H1 (cell line): ENCODE measurements at regions not wholly inside any gene's neighbourhood (a gene's known extent, or its start where the extent isn't known, plus 50 kb on each side); places are given as distances from the start of the nearest gene placed in this dataset.

ENCODE experiments used
- CTCF ChIA-PET: fragments of 300-600 bp; sonication (Branson Sonifier 250); formaldehyde crosslinking; loops from one replicate; lab custom pipeline; 2021; ENCODE audit not compliant: partially characterized antibody; lab: Charles Lee
- POLR2A ChIA-PET: fragments of 300-600 bp; sonication (Branson Sonifier 250); formaldehyde crosslinking; loops from one replicate; lab custom pipeline; 2021; ENCODE audit warnings: inconsistent platforms; ENCODE audit not compliant: partially characterized antibody; lab: Charles Lee
- DNase-seq, 2 experiments: peaks; one replicate each; pipeline versions ENCODE4 v3.0.0 to v3.0.0-alpha.2; 2010 to 2022; ENCODE audit warnings: low spot score in 2 of 2, low read depth in 1 of 2, mixed read lengths in 1 of 2
- FAIRE-seq: peaks from 2 replicates; lab custom pipeline; 2011; peaks lifted over from hg19 to GRCh38; lab: Jason Lieb, UNC
- H2AFZ ChIP-seq: 2 replicates; pipeline ENCODE4 v1.8.1; 2012; ENCODE audit warnings: low read length, inconsistent platforms
- H2AK5ac ChIP-seq: 2 replicates; pipeline ENCODE4 v1.6.1; 2013; ENCODE audit warnings: low read depth, low read length
- H2BK120ac ChIP-seq: replicated peaks from 2 replicates; pipeline ENCODE3; 2013; ENCODE audit warnings: low read depth, low read length, inconsistent platforms
- H2BK12ac ChIP-seq: 2 replicates; pipeline ENCODE4 v1.6.1; 2013; ENCODE audit warnings: low read depth, low read length
- H2BK15ac ChIP-seq: 2 replicates; pipeline ENCODE4 v1.6.1; 2013; ENCODE audit warnings: low read length
- H2BK20ac ChIP-seq: 2 replicates; pipeline ENCODE4 v1.6.1; 2013; ENCODE audit warnings: low read length
- H2BK5ac ChIP-seq: 2 replicates; pipeline ENCODE4 v1.6.1; 2013; ENCODE audit warnings: low read depth, low read length
- H3K14ac ChIP-seq: 2 replicates; pipeline ENCODE4 v1.6.1; 2013; ENCODE audit warnings: inconsistent platforms; ENCODE audit not compliant: insufficient read length
- H3K18ac ChIP-seq: 2 replicates; pipeline ENCODE4 v1.6.1; 2013; ENCODE audit warnings: low read length; ENCODE audit errors: extremely low read depth
- H3K23ac ChIP-seq: 2 replicates; pipeline ENCODE4 v1.6.1; 2013; ENCODE audit warnings: inconsistent platforms; ENCODE audit not compliant: insufficient read length
- H3K23me2 ChIP-seq: 2 replicates; pipeline ENCODE4 v1.6.1; 2013; ENCODE audit warnings: low read depth, low read length
- H3K27ac ChIP-seq: 2 replicates; pipeline ENCODE4 v1.6.1; 2011; ENCODE audit warnings: low read depth, low read length, inconsistent platforms
- H3K27me3 ChIP-seq, 4 experiments: replicated peaks in 1 of 4; 1 replicate in 1 of 4; 2 replicates in 3 of 4; pipeline versions ENCODE4 v1.6.1 to v1.8.1; 2011 to 2013; ENCODE audit warnings: low read length in 3 of 4, mild to moderate bottlenecking in 3 of 4, inconsistent platforms in 2 of 4, mixed read lengths in 2 of 4, moderate library complexity in 1 of 4; ENCODE audit not compliant: control insufficient read depth in 3 of 4, insufficient read depth in 3 of 4; ENCODE audit errors: extremely low read depth in 1 of 4
- H3K36me3 ChIP-seq, 4 experiments: 2 replicates each; pipeline versions ENCODE4 v1.6.1 to v1.8.1; 2011 to 2013; ENCODE audit warnings: mild to moderate bottlenecking in 4 of 4, low read length in 3 of 4, moderate library complexity in 2 of 4, control low read depth in 1 of 4, inconsistent platforms in 1 of 4; ENCODE audit not compliant: insufficient read depth in 4 of 4, control insufficient read depth in 2 of 4
- H3K4ac ChIP-seq: replicated peaks from 2 replicates; pipeline ENCODE3; 2013; ENCODE audit warnings: low read length, low read depth, mixed read lengths, inconsistent platforms; ENCODE audit not compliant: insufficient read length
- H3K4me1 ChIP-seq, 4 experiments: replicated peaks in 1 of 4; 1 replicate in 1 of 4; 2 replicates in 3 of 4; pipeline versions ENCODE4 v1.6.1 to v1.8.1; 2011 to 2013; ENCODE audit warnings: low read length in 3 of 4, inconsistent platforms in 2 of 4, mixed read lengths in 1 of 4; ENCODE audit not compliant: insufficient read depth in 4 of 4, control insufficient read depth in 3 of 4
- H3K4me2 ChIP-seq, 2 experiments: 2 replicates each; pipeline versions ENCODE4 v1.6.1 to v1.8.1; 2011 to 2013; ENCODE audit warnings: low read depth in 2 of 2, low read length in 2 of 2, control low read depth in 1 of 2, inconsistent platforms in 1 of 2, mild to moderate bottlenecking in 1 of 2; ENCODE audit not compliant: insufficient read depth in 1 of 2
- H3K4me3 ChIP-seq, 4 experiments: fragments of 200-600, 300-600 bp in 1 of 4; sonication (generic), shearing (Covaris generic), sonication (Bioruptor Twin) in 1 of 4; 2 replicates each; pipeline versions ENCODE4 v1.5.1 to v1.8.1; 2011 to 2016; ENCODE audit warnings: low read length in 4 of 4, low read depth in 3 of 4, control low read depth in 2 of 4, inconsistent platforms in 2 of 4, mild to moderate bottlenecking in 2 of 4, mixed read lengths in 1 of 4, moderate library complexity in 1 of 4; ENCODE audit not compliant: insufficient read depth in 2 of 4; ENCODE audit errors: extremely low read depth in 1 of 4
- H3K56ac ChIP-seq: replicated peaks from 2 replicates; pipeline ENCODE3; 2013; ENCODE audit warnings: low read depth, mild to moderate bottlenecking, mixed read lengths, low read length, inconsistent platforms; ENCODE audit not compliant: insufficient read length
- H3K79me1 ChIP-seq: 2 replicates; pipeline ENCODE4 v1.6.1; 2013; ENCODE audit warnings: low read depth, low read length, control low read depth
- H3K79me2 ChIP-seq, 2 experiments: 2 replicates each; pipeline versions ENCODE4 v1.6.1 to v1.8.1; 2012 to 2013; ENCODE audit warnings: low read length in 2 of 2, mild to moderate bottlenecking in 2 of 2, inconsistent platforms in 1 of 2; ENCODE audit not compliant: insufficient read depth in 2 of 2, control insufficient read depth in 1 of 2
- H3K9ac ChIP-seq, 4 experiments: replicated peaks in 1 of 4; 1 replicate in 1 of 4; 2 replicates in 3 of 4; pipeline versions ENCODE4 v1.6.1 to v1.8.1; 2011 to 2013; ENCODE audit warnings: low read depth in 3 of 4, low read length in 3 of 4, control low read depth in 2 of 4, mild to moderate bottlenecking in 2 of 4, moderate library complexity in 2 of 4, inconsistent platforms in 1 of 4; ENCODE audit errors: extremely low read depth in 1 of 4
- H3K9me3 ChIP-seq, 2 experiments: 2 replicates each; pipeline versions ENCODE4 v1.6.1 to v1.8.1; 2012 to 2013; ENCODE audit warnings: mild to moderate bottlenecking in 2 of 2, moderate library complexity in 2 of 2, control low read depth in 1 of 2, inconsistent platforms in 1 of 2, low read depth in 1 of 2, low read length in 1 of 2, mixed read lengths in 1 of 2; ENCODE audit not compliant: insufficient read depth in 2 of 2
- H4K20me1 ChIP-seq, 2 experiments: replicated peaks in 1 of 2; 2 replicates each; pipeline versions ENCODE3 to v1.8.1; 2011 to 2013; ENCODE audit warnings: inconsistent platforms in 2 of 2, low read length in 2 of 2, mild to moderate bottlenecking in 1 of 2; ENCODE audit not compliant: insufficient read depth in 2 of 2, control insufficient read depth in 1 of 2
- H4K5ac ChIP-seq: 2 replicates; pipeline ENCODE4 v1.6.1; 2013; ENCODE audit warnings: low read length, low read depth, mixed read lengths, inconsistent platforms; ENCODE audit not compliant: insufficient read length
- H4K8ac ChIP-seq: 2 replicates; pipeline ENCODE4 v1.8.0; 2013; ENCODE audit warnings: mild to moderate bottlenecking, moderate library complexity, low read length, inconsistent platforms; ENCODE audit not compliant: insufficient read depth; ENCODE audit errors: extremely low read depth
- H4K91ac ChIP-seq: replicated peaks from 2 replicates; pipeline ENCODE3; 2013; ENCODE audit warnings: low read length, mixed read lengths, inconsistent platforms; ENCODE audit not compliant: insufficient read length
- CHD2 ChIP-seq: IDR thresholded peaks from 2 replicates; pipeline ENCODE4 v1.6.1; 2012; ENCODE audit warnings: low read length, improper control_type of control experiment
- SIN3A ChIP-seq, 2 experiments: IDR thresholded peaks in 1 of 2; conservative IDR thresholded peaks in 1 of 2; 2 replicates each; pipeline ENCODE4 v1.6.1; 2011 to 2012; ENCODE audit warnings: low read length in 2 of 2, improper control_type of control experiment in 1 of 2, low read depth in 1 of 2, mild to moderate bottlenecking in 1 of 2
- SP1 ChIP-seq: IDR thresholded peaks from 2 replicates; pipeline ENCODE4 v1.6.1; 2011; ENCODE audit warnings: low read depth, low read length
- TEAD4 ChIP-seq: IDR thresholded peaks from 2 replicates; pipeline ENCODE4 v1.6.1; 2012; ENCODE audit warnings: low read depth, low read length, inconsistent platforms, mixed read lengths
- ZNF274 ChIP-seq: IDR thresholded peaks from 2 replicates; pipeline ENCODE4 v1.7.0; 2012; ENCODE audit warnings: low read length, borderline replicate concordance; ENCODE audit errors: extremely low read depth
- WGBS, 2 experiments: shearing (Covaris generic) in 1 of 2; methylation state at CpG; one replicate each; pipeline versions ENCODE4 v1.1.6 to v1.1.7; 2013 to 2015; ENCODE audit warnings: low lambda C conversion rate in 2 of 2, mixed read lengths in 2 of 2, inconsistent platforms in 1 of 2, low coverage in 1 of 2, missing lambda C conversion rate in 1 of 2; ENCODE audit not compliant: insufficient replicate concordance in 2 of 2, insufficient coverage in 1 of 2, insufficient read length in 1 of 2; ENCODE audit errors: extremely low coverage in 1 of 2, missing lambda C conversion rate in 1 of 2; 5-methylcytosine and 5-hydroxymethylcytosine counted together

DNA sequence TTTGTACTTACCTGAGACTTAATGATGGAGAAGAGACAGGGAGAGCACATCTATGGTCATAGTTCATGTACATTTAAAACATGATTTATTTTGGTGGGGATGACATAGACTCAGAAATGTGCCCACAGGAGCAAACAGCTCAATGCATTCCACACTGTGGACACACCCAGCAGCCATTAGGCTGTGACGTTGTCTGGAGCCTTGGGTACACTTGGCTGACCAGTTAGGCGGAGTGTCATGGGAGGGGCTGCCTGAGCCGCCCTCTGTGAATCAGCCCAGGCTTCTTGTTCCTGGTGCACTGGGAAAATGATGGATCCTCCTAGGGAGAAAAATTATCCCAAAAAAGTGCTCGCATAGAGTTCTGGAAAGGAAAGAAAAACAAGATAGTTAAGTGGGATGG is 231.0 kb upstream of the GMDS start:
- H3K27me3 ChIP-seq, result peaks cover 0 to 2% (median 0%) of the 10 kb centered on the region in 4 experiments; a peak in 1 of 7 replicates
- no peak overlapping the region for H3K27ac ChIP-seq
- no peaks in the 10 kb centered on the region for H3K4me1 ChIP-seq
- H3K79me1 ChIP-seq, result no peaks in the 10 kb centered on the region
- H3K23me2 ChIP-seq, result no peaks in the 10 kb centered on the region
- no peak overlapping the region for H2BK120ac ChIP-seq
- H4K5ac ChIP-seq, result no peak overlapping the region
- no peak overlapping the region for H2BK12ac ChIP-seq
- no peaks in the 10 kb centered on the region for H3K9me3 ChIP-seq
- no peak overlapping the region for H3K4ac ChIP-seq
- H3K9ac ChIP-seq, result no peak overlapping the region
- H3K4me2 ChIP-seq, result no peak overlapping the region
- ChIA-PET CTCF (interaction anchor here (0.6 to 1.8 kb wide), 4 partner anchors 11 to 315 kb away, joined by 3 read pairs; no protein-coding TSS in a partner anchor), POLR2A (no interaction called here)
- H3K18ac ChIP-seq, result no peak overlapping the region
- FAIRE-seq (no peak), DNase-seq (no peak)
- H3K79me2 ChIP-seq, result no peaks in the 10 kb centered on the region
- H3K36me3 ChIP-seq, result no peaks in the 10 kb centered on the region
- no peak overlapping the region for H2AK5ac ChIP-seq
- H4K20me1 ChIP-seq, result no peaks in the 10 kb centered on the region
- no peak overlapping the region for H4K91ac ChIP-seq
- H2BK20ac ChIP-seq, result no peak overlapping the region
- no peak overlapping the region for H3K14ac ChIP-seq
- no peak overlapping the region for H2AFZ ChIP-seq
- no peak overlapping the region for H3K56ac ChIP-seq
- TF ChIP-seq SP1 (no peak), ZNF274 (no peak), TEAD4 (no peak), SIN3A (conservative IDR thresholded peaks at IDR 0.05 in 1 of 2, IDR thresholded peaks at IDR 0.05 in 1 of 2; ENCODE audit: low read depth in 1 of 2, low read length in 2 of 2) (no peak), CHD2 (no peak)
- H3K23ac ChIP-seq, result no peak overlapping the region
- 82% methylated on average over 4 of the region's 4 CpGs; no CpG with 5 or more reads in 1 of the 2 experiments for WGBS, 2 experiments
- no peak overlapping the region for H2BK5ac ChIP-seq
- no peak overlapping the region for H3K4me3 ChIP-seq
- H2BK15ac ChIP-seq, result no peak overlapping the region
- no peak overlapping the region for H4K8ac ChIP-seq
